Urothelium cell line (cell line): ENCODE measurements at regions not wholly inside any gene's neighbourhood (a gene's known extent, or its start where the extent isn't known, plus 50 kb on each side); places are given as distances from the start of the nearest gene placed in this dataset.
"Not testable (repeated sequence)": the region's sequence is repeated elsewhere in the genome, so short reads cannot be mapped to it uniquely, and the experiment has no call there.

Experiments used
- DNase-seq: peaks from one replicate; pipeline ENCODE4 v3.0.0; 2011; ENCODE audit warnings: low spot score, mixed read lengths
- FAIRE-seq: peaks from 2 replicates; lab custom pipeline; 2011; peaks lifted over from hg19 to GRCh38; lab: Jason Lieb, UNC

DNA sequence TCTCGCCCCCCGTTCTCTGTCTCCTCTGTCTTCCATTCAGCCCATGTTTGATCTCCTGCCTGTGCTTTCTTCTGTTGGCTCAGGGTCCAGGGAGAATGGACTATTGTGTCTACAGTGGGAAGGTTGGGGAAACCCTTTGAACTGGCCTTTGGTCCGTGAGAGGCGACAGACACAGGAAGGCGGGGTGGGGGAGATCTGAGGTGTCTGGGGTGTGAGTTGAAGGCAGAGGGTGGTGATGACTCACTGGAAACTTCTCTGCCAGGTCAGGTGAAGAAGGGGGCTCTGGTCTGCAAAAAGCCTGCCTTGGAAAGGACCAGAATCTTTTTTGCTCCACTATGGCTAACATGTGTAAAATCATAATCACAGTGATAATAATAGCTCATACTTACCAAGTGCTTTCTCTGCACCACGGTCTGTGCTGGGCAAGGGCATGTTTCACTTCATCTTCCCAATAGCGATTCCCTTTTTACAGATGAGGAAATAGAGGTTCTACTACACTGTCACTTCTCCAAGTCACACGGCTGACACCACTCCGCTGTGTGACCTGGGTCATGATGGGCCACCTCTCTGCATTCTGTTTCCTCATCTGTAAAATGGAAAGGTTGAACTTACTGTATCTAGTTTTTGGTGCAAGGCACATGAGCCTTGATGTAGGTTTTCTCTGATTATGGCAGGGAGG, 99.8 kb upstream of the ALX4 start:
- DNase-seq (peak; percentile 31), FAIRE-seq (no peak)

DNA sequence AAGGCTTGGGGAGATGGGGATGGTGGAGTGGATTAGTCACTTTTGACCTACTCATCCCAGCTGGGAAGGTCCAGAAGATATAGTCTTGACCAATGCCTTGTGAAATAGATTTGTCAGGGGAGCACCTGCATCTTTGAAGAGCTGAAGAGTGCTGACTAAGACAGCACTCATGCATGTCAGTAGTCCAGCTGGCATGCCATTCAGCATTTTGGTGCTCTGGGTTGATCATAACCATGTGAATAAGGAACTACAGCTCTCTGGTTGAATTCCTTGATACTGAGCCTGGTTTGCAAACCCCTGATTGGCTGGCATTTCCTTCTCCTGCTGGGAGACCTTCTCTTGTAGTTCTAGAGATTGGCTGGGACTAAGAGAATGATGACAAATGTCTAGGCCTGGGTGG, 106.8 kb upstream of the ALX4 start:
- FAIRE-seq, result no peak
- DNase-seq, result no peak

DNA sequence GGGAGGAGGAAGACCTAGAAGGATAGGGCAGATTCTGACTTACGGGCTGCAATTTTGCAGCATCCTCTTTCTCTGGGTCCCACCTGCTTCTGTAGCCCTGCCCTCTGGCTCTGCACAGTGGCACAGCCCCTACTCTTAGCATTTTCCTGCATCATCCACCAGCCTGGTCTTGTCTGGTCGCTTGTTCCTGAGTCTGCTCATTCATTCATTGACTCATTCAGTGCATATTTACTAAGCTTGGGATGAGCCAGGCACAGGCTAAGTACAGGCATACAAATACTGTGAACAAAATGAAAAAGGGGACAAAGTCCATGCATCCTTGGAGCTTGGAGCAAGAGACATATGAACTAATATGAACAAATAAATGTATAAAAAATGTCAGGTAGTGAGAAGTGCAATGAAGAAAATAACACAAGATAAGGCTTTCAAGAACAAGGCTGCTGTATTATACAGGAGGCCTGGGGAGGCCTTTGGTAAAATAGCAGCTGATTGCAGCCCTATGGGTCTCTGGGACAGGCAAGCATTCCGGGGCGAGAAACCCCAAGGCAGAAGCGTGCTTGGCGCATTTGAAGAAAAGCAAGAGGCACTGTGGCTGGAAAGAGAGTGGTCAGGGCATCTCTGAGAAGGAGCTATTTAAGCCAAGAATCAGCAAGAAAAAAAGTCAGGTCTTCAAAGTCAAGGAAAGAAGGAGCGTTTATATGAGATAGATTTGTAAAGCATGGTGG, 108.0 kb upstream of the ALX4 start:
- DNase-seq (no peak), FAIRE-seq (no peak)

DNA sequence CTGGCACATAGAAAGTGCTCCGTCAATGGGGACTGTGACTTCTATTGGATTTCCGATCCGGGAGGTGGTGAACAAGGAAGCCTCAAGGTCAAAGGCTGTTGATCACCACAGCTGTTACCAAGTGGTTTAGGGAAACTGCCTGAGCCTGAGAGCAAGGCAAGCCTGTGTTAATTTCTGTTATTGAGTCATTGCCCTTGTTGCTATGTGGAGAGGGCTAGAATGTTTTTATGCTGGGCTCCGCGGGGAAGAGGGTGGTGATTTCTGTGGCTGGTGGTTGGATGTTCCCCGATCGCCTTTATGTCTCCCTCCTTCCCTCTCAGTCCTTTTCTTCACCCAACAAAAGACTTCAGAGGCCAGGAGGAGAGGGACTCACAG, 108.5 kb upstream of the ALX4 start:
- no peak for DNase-seq
- no peak for FAIRE-seq

DNA sequence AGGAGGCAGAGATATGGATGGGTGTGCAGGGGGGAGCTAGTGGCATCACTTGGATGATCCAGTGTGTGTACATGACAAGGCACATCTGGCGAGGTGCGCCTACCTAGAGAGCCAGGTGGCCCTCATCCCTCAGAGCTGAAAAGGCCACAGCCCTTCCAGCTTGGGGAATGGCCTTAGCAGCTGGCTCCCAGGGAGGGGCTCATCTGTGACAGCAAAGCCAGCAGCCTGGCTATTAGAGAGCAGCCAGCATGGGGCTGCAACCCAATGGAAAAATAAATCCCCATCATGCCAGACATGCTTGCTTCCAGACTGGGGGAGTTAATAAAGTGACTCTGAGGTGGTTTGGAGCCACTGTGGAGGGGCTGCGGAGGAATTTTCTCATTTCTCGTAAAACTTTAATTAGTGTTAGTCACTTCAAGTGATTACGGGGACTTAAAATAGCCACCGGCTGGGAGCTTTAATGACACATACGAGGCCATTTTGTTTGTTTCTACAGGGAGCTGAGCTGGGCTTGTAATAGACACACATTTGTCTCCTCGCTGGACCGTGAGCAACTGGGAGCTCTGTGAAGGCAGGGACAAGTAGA, 111.2 kb upstream of the ALX4 start:
- DNase-seq (no peak), FAIRE-seq (no peak)

DNA sequence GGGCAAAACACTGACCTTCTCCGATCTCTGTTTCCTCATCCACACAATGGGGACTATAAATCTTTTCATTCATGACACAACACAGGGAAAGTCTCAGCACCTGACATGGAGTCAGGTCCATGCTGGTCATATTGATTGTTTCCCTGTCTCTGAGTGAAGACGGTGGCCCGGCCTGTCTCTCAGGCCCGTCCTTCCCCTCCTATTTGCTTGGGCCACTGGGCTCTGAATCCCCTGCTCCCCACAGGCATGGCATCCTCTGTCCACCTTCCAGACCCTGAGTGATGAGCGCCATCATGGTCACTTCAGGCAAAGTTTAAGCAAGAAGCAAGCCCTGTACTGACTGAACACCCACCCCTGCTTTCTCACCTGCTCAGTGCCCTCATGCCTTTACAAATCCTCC, 113.3 kb upstream of the ALX4 start:
- DNase-seq (no peak), FAIRE-seq (no peak)

DNA sequence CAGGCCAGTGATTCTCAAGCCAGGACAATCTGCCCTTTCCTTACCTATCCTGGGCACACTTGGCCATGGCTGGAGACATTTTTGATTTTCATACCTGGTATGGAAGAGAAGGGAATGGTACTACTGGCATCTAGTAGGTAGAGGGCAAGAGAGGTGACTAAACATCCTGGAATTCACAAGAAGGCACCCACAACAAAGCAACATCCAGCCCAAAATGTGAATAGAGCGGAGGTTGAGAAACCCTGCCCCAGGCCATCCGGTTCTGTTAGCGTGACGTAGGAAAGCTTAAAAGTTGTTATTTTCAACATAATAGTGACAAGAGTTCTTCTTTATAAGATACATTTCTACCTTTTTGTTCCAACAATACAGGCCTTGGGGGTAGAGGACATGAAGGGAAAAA, 114.9 kb upstream of the ALX4 start:
- FAIRE-seq (no peak), DNase-seq (no peak)

DNA sequence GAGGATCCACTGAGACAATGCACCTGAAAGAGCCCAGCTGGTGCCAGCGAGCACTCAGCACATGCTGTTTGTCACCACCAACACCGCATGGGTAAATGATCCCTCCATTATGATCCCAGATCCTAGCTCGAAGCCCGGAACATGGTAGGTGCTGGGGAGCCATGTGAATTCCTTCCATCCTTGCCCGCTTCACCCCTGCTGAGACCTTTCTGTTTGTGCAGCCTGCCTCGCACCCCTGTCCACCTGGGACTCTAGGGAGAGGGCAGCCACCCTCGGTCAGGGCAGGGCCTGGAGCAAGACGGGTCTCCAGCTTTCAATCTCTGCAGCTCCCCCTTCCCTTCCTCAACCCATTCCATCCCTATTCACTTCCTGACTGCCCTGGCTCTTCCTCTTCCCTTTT, 116.2 kb upstream of the ALX4 start:
- FAIRE-seq, result no peak
- DNase-seq, result no peak

DNA sequence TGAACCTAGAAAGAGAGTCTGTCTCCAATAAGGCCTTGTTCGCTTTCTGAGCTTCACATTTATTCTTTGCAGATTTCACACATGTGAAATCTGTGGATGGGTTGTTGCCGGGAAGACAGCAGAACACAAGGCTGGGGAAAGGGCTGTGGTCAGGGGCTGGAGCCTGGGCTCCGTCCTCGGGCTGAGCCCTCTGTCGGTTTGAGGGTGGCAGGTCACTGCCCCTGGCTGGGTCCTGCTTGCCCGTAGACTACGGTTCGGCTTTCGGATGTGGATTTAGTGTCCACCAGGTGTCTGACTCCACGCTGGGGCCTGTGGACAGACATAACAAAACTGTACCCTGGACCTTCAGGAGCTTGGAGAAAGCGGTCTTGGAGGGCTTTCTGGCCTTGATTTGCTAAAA, 117.0 kb upstream of the ALX4 start:
- DNase-seq (no peak), FAIRE-seq (no peak)

DNA sequence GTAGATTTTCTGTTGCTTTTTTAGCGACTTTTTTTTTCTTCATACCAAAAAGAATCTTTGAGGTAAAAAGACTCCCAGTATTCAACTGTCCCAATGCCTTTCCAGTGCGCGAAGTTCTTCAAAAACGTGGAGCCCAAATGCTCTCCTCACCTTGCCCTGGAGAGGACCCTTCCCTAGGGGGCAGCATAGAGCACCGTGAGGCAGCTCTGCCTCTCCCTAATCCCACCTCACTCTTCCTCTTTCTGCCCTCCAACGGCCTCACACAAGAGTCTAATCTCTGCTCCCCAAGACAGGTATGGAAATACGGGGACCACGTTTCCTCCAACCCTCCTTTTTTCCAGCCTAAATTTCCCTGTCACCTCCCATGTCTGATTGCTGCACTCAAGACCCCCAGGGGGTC, 117.5 kb upstream of the ALX4 start:
- DNase-seq (no peak), FAIRE-seq (no peak)

DNA sequence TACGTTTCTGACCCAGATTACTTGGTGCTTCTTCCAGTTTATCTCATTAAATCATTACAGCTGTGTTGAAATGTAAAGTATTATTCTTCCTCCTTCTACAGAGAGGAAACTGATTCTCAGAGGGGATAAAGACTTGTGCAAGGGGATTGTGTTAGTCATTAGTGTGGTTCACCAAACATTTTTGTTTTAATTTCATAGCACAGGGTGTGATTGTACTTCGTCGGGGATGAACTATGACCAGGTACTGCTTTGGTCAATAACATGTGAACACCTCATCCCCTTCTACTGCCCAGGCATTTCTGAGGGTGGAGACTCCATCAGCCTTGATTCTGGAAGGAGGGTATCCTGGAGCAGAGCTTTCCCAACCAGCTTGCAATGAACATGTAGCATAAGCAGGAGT, 120.2 kb upstream of the ALX4 start:
- FAIRE-seq (no peak), DNase-seq (no peak)

DNA sequence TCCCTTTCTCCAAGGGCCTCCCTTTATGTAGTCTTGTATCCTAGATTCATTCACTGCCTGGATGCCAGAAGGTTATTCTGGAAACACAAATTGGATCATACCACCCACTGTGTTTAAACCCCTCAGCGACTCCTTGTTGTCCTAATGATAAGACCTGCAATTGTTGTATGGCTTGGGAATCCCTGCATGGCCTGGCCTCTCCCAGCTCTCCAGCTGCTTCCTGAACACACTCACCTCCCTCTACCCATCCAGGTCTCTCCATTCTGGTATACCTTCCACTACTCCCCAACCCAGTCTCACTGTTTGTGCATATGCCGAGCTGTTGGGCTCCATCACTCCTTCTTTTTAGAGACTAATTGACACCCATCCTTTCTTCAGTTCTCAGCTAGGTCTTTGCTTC, 124.3 kb upstream of the ALX4 start:
- FAIRE-seq (no peak), DNase-seq (no peak)

DNA sequence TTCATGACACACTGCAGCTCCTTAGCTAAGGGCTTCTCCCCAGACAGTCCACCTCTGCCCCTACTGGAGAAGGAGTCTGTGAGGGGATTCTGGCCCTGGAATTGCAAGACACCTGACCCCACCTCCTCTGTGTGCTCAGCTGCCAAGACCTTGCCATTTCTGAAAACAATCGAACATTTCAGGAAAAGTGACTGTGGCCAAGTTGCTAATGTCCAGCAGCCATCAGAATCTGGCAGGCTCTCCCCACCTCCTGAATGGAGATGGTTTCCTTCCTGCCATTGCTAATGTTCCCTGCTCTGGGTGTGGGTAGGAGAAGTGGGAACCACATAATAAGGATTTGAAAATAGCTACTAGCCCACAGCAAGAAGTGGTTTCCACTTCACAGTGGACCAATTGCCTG, 127.2 kb upstream of the ALX4 start:
- DNase-seq (no peak), FAIRE-seq (no peak)

DNA sequence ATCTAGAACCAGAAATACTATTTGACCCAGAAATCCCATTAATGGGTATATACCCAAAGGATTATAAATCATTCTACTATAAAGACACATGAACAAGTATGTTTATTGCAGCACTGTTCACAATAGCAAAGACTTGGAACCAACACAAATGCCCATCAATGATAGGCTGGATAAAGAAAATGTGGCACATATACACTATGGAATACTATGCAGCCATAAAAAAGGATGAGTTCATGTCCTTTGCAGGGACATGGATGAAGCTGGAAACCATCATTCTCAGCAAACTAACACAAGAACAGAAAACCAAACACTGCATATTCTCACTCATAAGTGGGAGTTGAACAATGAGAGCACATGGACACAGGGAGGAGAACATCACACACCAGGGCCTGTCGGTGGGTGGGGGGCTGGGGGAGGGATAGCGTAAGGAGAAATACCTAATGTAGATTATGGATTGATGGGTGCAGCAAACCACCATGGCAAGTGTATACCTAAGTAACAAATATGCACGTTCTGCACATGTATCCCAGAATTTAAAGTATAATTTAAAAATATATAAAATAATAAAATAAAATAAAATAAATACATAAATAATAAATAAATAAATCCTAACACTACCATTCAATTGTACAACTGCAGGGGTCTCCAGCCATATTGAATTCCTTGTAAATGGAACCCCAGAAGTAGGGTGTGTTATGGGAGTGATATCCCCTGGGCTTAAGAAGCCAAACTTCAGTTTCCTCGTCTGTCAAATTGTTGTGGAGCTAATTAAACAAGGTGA, 122.4 kb upstream of the CD82 start:
- not testable (repeated sequence) for FAIRE-seq, DNase-seq

DNA sequence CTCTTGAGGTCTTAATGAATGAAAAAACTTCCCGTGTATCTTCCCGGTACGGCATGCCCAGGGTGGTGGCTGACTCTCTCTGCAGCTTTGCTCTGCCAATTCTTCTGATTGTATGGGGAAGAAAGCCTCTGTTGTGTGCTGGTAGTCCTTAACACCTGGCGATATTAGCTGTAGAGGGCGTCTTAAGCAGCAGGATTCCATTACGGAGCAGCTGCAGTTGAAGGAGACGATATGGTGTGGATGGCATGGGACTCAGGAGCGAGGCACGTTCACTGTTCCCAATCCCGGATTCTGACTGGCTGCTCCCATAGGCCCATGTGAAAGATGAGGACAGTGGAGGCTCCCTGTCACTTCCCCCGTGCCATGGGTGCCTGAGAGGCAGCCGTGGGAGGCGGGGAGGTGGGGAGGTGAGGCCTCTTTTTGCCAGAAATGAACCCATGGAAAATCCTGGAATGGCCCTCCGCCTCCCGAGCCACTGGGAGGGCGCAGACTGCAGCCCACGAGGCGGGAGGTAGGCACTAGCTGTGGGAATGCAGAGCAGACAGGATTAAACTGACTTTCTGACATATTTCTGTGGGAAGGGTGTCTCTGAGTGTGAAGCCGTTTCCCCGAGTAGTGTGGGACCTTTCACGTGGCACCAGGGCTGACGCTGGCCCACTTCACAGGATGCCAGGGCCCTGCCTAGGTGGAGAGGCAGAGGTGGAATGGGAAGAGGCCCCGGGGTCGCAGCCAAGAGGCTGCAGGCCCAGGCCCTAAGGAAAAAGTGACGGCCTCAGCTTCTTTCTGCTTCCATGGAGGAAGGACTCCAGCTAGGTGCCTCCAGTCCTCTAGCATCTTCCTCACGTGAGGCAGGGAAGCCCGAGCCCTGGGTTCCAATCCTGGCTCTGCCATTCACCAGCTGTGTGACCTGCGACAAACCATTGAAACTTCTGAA, 121.4 kb upstream of the CD82 start:
- no peak for DNase-seq

DNA sequence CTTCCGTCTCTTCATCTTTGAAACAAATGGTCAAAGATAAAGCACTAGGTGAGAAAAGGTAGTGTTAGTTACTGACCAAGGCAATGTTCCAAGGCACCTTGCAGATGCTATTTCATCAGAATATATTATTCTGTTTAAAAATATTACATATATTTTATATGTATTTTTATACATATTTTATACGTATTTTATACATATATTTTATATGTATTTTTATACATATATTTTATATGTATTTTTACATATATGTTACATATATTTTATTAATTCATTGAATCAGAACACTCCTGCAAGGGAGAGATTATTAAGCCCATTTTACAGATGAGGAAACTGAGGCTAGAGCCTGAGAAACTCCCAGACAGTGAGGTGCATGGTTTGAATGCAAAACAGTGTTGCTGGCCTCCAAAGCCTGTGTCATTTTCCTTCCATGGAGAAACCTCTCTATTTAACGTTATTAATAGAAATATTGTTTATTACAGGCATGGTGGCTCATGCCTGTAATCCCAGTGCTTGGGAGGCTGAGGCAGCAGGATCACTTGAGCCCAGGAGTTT, 120.6 kb upstream of the CD82 start:
- DNase-seq (no peak), FAIRE-seq (no peak)

More for the DNA sequence above, 121.4 kb upstream of the CD82 start:
- FAIRE-seq, result no peak

DNA sequence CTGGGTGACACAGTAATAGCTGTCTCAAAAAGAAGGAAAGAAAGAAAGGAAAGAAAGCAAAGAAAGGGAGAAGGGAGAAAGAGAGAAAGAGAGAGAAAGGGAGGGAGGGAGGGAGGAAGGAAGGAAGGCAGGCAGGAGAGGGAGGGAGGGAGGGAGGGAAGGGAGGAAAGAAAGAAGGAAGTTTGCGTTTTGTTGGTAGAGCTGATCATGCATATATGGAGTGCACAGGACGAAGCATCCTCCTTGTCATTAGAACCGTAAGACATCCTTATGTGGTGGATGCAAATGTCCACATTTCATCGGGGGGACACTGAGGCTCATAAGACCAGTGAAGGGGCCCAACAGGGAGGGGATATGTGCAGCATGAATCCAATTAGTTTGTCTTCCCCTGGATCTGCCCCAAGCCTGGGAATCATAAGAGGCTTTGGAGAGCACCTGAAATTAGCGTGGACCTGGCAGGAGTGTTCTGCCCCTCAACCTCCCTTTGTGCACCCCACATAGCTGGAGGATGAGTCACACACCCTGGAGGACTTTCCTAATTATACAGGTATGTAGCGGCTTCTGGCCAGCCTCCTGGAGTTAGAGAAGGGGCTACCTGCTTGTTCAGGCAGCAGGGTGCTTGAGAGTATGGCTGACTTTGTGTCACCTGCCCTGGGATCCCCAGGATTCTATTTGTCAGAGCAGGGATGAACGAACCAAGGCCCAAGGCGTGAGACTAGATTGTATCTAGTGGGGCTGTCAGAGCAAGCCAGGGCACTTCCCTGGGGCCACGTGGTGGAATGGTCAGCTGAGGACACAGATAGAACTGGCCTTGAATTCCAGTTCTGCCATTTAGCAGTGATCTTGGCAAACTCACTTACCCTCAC, 119.7 kb upstream of the CD82 start:
- DNase-seq (peak; percentile 30), FAIRE-seq (peak; percentile 20)

DNA sequence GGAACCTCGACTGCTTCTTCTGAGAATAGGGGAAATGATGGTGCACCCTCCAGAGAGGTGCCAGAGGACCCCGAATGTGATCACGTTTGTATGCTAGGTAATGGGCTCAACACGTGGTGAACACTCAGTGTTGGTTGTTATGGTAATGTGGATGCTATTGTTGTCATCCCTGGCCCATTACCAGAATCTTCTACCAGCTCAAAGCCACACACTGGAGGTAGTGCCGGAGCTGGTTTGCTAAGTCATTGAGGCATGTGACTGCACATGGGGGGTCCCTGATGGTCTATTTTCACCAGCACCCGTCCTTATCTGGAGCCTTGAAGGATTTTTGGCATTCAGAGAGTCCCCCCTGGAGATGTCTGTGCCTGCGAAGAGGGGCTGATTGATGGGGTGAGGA, 119.1 kb upstream of the CD82 start:
- FAIRE-seq (peak; percentile 42), DNase-seq (no peak)
